ENCODE measurements at regions not wholly inside any gene's neighbourhood (a gene's known extent, or its start where the extent isn't known, plus 50 kb on each side); places are given as distances from the start of the nearest gene placed in this dataset.

- no peak for TF ChIP-seq POLR2A (IDR thresholded peaks at IDR 0.05; ENCODE audit: low read depth, low read length)
- TF ChIP-seq POLR2AphosphoS5 (IDR thresholded peaks at IDR 0.05; ENCODE audit: low read depth, low read length) = no peak
- no peak for TF ChIP-seq POU2F2 (IDR thresholded peaks at IDR 0.05; ENCODE audit: low read depth, low read length)
- no peak for TF ChIP-seq TAF1 (IDR thresholded peaks at IDR 0.05; ENCODE audit: low read depth, low read length)
- no peak for TF ChIP-seq SPI1 (IDR thresholded peaks at IDR 0.05; ENCODE audit: low read depth, low read length)
Measured at GRCh38 chr6:1028723-1029122, 283.2 kb upstream of the FOXQ1 start.
